ENCODE measurements at regions not wholly inside any gene's neighbourhood (a gene's known extent, or its start where the extent isn't known, plus 50 kb on each side); places are given as distances from the start of the nearest gene placed in this dataset.
"Not testable (repeated sequence)": the region's sequence is repeated elsewhere in the genome, so short reads cannot be mapped to it uniquely, and the experiment has no call there.

DNA sequence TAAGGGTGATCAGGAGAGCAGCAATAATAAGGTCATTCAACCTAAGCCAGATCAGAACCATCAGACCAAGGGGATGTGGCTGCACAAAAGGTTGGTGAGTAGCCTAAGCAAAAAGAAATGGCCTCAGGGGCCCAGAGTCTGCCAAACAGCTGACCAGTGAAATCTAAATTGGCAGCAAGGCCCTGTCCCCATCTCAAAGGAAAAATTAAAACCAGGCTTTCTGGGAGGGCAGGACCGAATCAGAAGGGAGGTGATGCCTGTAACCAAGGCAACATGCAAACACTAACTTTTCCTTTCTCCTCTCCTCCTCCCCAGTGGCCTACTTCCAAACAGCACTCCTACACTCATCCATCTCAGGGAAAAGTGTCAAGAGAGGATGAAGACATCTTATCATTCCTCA is 256.4 kb downstream of the NUAK1 start:
- Mint-ChIP-seq H3K27ac (no peak overlapping the region), H3K4me1 (no peaks in the 10 kb centered on the region), H3K9me3 (no peaks in the 10 kb centered on the region), H3K4me3 (no peak overlapping the region), H3K36me3 (ENCODE audit: low read depth) (no peaks in the 10 kb centered on the region), H3K27me3 (no peaks in the 10 kb centered on the region)
- no peak for DNase-seq
- POLR2A ChIA-PET, result no interaction called here
- CTCF ChIA-PET, result no interaction called here

DNA sequence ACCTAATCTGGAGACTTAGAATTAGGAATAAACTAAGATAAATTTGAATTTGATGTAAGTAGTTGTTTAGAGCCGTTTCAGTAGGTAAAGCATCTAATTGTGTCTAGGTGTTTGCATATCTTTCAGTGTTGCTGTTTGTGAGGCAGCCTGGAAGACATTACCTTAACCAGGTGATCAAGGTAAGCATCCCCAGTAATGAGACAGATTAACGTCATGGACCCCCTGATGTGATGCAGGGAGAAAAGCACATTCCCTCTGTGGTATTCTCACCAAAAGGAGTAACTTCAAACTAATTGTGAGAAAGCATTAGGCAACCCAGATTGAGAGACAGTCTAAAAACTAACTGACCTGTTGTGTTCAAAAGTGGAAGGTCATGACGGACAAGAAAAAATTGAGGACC is 251.6 kb downstream of the NUAK1 start:
- CTCF ChIA-PET, result no interaction called here
- H3K36me3 Mint-ChIP-seq (ENCODE audit: low read depth), result no peaks in the 10 kb centered on the region
- POLR2A ChIA-PET, result no interaction called here
- H3K4me1 Mint-ChIP-seq, result no peaks in the 10 kb centered on the region
- no peaks in the 10 kb centered on the region for H3K9me3 Mint-ChIP-seq
- H3K4me3 Mint-ChIP-seq, result no peak overlapping the region
- H3K27me3 Mint-ChIP-seq, result no peaks in the 10 kb centered on the region
- no peak overlapping the region for H3K27ac Mint-ChIP-seq
- DNase-seq, result no peak

DNA sequence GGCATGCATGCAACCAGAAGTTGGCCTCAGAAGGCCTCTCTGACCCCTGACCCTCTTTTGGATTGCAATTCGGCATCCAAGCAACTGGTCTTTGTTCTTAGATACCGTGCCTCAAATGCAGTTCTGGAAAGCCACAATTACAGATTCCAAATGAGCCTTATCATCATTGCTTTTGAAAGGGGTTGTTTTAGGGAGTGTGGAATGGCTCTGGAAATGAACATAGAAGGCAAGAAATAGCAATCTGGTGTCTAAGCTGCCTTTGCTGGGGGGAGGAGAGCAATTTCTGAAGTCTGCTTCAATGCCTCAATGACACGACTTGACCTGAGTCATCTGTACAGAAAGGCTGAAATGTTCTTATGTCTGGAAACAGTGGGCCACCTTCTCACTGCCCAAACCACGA is 250.1 kb downstream of the NUAK1 start:
- POLR2A ChIA-PET, result no interaction called here
- H3K9me3 Mint-ChIP-seq, result no peaks in the 10 kb centered on the region

DNA sequence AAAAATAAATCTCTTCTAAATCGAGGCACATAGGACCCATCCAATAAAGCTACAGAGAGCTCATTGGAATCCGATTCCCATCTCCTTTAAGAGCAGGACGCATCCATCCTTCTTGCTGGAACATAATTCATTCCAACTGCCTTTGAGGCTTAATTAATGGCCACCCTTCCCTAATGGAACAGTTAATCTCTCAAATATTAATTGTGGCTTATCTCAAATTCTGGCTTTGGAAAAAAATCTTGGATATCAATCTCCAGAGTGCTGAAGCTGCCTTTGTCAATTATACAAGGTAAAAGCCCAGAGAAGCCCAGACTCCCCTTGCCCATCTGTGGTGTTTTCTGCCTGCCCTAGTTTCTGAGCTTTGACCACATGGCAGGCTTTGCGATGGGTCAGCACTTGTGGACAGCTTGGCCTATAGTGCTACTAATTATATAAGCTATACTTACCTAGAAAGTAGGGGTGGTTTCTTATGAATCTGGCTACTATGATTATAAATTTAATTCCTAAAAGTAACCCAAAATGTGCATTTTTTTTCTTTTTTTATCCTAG is 246.3 kb downstream of the NUAK1 start:
- no peak overlapping the region for H3K4me3 Mint-ChIP-seq
- no peaks in the 10 kb centered on the region for H3K36me3 Mint-ChIP-seq (ENCODE audit: low read depth)
- no peak overlapping the region for H3K27ac Mint-ChIP-seq
- CTCF ChIA-PET, result no interaction called here
- no peaks in the 10 kb centered on the region for H3K4me1 Mint-ChIP-seq
- H3K27me3 Mint-ChIP-seq, result no peaks in the 10 kb centered on the region
- no peak for DNase-seq
- H3K9me3 Mint-ChIP-seq, result no peaks in the 10 kb centered on the region
- POLR2A ChIA-PET, result no interaction called here

More for the DNA sequence above, 250.1 kb downstream of the NUAK1 start:
- CTCF ChIA-PET, result no interaction called here
- Mint-ChIP-seq H3K4me1 (no peaks in the 10 kb centered on the region), H3K27ac (no peak overlapping the region), H3K36me3 (ENCODE audit: low read depth) (no peaks in the 10 kb centered on the region), H3K4me3 (no peak overlapping the region), H3K27me3 (no peaks in the 10 kb centered on the region)
- DNase-seq, result no peak

DNA sequence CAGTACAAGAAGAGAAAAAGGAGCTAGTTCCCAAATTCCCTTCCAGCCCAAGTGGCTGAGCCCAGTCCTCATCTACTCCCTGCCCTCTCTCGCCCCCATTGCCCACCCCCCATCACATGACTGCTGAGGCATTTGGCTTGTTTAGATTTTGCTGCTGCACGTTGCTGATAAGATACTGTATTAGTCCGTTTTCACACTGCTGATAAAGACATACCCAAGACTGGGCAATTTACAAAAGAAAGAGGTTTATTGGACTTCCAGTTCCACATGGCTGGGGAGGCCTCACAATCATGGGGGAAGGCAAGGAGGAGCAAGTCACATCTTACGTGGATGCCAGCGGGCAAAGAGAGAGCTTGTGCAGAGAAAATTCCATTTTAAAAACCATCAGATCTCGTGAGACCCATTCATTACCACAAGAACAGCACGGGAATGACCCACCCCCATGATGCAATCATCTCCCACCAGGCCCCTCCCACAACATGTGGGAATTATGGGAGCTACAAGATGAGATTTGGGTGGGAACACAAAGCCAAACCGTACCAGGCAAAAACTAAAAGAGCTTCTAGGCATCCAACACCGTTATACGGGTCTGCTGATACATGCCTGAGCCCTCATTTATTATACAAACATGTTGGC is 243.4 kb downstream of the NUAK1 start:
- H3K9me3 Mint-ChIP-seq; H3K27ac Mint-ChIP-seq; H3K4me1 Mint-ChIP-seq; H3K4me3 Mint-ChIP-seq; POLR2A ChIA-PET; DNase-seq; H3K27me3 Mint-ChIP-seq; CTCF ChIA-PET; H3K36me3 Mint-ChIP-seq (ENCODE audit: low read depth): not testable (repeated sequence)

DNA sequence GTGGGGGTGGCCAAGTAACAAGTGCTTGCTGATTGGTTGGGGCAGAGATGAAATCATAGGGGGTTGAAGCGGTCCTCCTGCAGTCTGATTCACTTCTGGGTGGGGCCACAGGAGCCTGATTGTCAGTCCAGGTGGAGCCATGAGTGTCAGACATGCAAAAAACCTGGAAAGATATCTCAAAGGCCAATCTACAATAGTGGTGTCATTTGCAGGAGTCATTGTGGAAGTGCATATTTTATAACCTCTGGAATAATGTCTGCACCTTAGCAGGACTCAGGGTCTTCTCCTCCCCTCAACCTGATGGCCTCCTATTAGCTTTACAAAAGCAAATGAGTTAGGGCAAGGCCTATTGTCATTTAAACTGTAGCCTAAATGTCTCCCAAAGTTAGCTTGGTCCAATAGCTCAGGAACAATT is 241.4 kb downstream of the NUAK1 start:
- Mint-ChIP-seq H3K27ac (no peak overlapping the region), H3K27me3 (no peaks in the 10 kb centered on the region), H3K4me1 (no peaks in the 10 kb centered on the region), H3K36me3 (ENCODE audit: low read depth) (no peaks in the 10 kb centered on the region), H3K9me3 (no peaks in the 10 kb centered on the region), H3K4me3 (no peak overlapping the region)
- POLR2A ChIA-PET, result no interaction called here
- CTCF ChIA-PET, result no interaction called here
- no peak for DNase-seq

DNA sequence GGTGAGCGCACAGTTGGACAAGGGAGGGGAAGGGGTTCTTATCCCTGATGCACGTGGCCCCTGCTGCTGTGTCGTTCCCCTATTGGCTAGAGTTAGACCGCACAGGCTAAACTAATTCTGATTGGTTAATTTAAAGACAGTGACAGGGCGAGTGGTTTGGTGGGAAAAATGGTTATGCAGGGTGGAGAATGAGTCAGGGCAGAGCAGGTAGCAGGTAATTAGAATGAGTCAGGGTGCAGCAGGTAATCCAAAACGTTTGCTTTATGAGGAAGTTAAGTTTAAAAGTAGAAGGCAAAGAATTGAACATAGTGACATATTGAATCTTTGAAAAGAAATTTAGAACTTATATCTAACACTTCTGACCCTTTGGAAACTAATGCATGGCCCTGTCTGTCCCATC is 240.5 kb downstream of the NUAK1 start:
- CTCF ChIA-PET; H3K9me3 Mint-ChIP-seq; DNase-seq; H3K4me1 Mint-ChIP-seq; H3K36me3 Mint-ChIP-seq (ENCODE audit: low read depth); H3K27me3 Mint-ChIP-seq; POLR2A ChIA-PET; H3K4me3 Mint-ChIP-seq; H3K27ac Mint-ChIP-seq: not testable (repeated sequence)

DNA sequence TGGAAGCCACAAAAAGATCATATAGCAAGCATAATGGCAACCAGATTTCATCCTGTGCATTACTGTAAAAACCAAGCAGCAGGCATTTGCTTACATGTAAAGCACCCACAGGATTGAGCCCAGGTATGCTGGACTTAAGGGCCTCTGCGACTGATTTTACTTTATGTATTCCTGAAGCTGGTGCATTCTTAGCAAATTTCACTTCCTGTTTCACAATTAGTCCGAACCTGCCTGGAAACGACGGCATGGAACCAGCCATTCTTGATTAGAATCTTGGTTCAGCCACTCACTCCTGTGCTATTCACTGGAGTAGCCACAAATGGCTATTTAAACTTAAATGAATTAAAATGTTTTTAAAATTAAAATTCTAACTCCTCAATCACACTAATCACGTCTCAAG is 239.2 kb downstream of the NUAK1 start:
- ChIA-PET CTCF (no interaction called here), POLR2A (no interaction called here)
- Mint-ChIP-seq H3K27me3 (no peaks in the 10 kb centered on the region), H3K27ac (no peak overlapping the region), H3K9me3 (no peaks in the 10 kb centered on the region), H3K4me3 (no peak overlapping the region), H3K36me3 (ENCODE audit: low read depth) (no peaks in the 10 kb centered on the region), H3K4me1 (no peaks in the 10 kb centered on the region)
- no peak for DNase-seq

DNA sequence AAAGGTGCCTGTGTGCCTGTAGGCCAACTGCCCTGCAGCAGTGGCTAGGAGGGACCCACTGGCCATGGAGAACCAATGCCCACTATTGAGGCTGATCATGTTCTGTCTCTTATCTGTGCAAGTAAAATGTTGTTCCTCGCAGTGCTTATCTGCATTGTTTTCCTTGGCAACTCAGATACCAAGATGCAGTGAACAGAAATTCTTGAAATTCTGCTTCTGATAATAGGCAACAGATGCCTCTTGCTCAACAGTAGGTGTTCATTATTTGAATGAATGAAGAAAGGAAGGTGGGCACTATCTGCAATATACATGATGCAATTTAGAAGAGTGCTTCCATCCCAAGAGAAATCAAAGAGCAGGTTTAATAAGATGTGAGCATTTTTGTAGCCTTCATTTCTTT is 232.2 kb downstream of the NUAK1 start:
- no peaks in the 10 kb centered on the region for H3K36me3 Mint-ChIP-seq (ENCODE audit: low read depth)
- H3K9me3 Mint-ChIP-seq, result no peaks in the 10 kb centered on the region
- no peak for DNase-seq
- no peak overlapping the region for H3K4me3 Mint-ChIP-seq
- H3K4me1 Mint-ChIP-seq, result no peaks in the 10 kb centered on the region
- CTCF ChIA-PET, result no interaction called here
- H3K27ac Mint-ChIP-seq, result no peak overlapping the region
- POLR2A ChIA-PET, result no interaction called here
- no peaks in the 10 kb centered on the region for H3K27me3 Mint-ChIP-seq

DNA sequence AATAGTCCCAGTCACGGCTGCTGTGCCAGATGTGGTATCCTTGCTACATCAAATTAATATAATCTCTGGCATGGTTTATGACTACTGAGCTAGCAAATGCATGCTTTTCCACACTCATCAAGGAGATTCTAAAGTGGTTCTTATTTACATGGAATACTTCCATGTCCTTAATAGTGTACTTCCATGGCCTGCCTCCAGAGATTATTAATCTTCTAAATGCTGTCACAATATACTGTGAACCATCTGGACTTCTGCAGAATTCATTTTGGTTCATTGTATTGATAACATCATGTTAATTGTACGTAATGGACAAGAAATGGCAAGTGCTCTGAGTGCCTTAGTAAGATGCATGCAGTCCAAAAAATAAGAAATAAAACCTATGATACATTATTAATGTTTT is 230.8 kb downstream of the NUAK1 start:
- Mint-ChIP-seq H3K27me3 (no peaks in the 10 kb centered on the region), H3K4me1 (no peaks in the 10 kb centered on the region)

DNA sequence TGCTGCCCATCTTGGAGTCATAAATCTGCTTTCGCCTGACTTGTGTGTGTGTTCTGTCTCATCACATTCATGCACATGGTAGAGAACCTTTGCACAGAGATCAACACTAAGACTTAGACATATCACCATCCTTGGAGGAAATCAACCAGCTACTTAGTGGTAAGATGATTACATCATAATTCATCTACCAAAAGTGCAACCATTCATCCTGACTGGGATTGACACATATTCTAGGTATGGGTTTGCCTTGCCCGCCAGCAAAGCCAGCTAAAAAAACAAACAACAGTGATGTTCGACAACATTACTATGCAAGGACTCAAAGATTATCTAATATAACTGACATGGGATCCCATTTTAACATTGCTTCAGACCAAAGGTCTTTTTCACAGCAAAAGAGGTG is 228.7 kb downstream of the NUAK1 start:
- POLR2A ChIA-PET, result no interaction called here
- CTCF ChIA-PET, result no interaction called here
- no peak for DNase-seq
- Mint-ChIP-seq H3K27me3 (no peaks in the 10 kb centered on the region), H3K27ac (no peak overlapping the region), H3K9me3 (peaks cover under 1% of the 10 kb centered on the region), H3K4me3 (no peak overlapping the region), H3K36me3 (ENCODE audit: low read depth) (no peaks in the 10 kb centered on the region), H3K4me1 (no peaks in the 10 kb centered on the region)

More for the DNA sequence above, 230.8 kb downstream of the NUAK1 start:
- POLR2A ChIA-PET, result no interaction called here
- H3K36me3 Mint-ChIP-seq (ENCODE audit: low read depth), result no peaks in the 10 kb centered on the region
- DNase-seq, result no peak
- H3K4me3 Mint-ChIP-seq, result no peak overlapping the region
- CTCF ChIA-PET, result no interaction called here
- H3K9me3 Mint-ChIP-seq, result no peaks in the 10 kb centered on the region
- no peak overlapping the region for H3K27ac Mint-ChIP-seq

DNA sequence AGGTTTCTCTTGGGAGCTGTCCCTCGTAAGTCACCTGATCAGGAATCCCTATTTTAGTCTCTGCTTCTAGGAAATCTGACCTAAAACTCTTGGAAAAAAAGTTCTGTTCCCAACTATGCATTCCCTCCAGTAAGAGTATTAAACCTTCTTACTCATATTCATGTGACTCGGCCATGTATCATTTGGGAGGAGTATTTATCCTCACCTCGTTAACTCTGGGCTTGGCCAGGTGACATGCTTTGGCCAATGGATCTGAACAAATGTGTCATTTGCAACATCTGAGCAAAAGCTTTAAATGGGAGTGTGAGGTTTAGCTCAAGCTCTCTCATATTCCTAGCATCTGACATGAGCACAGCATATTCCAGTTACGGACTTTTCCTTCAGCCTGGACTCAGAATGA is 226.8 kb downstream of the NUAK1 start:
- no peaks in the 10 kb centered on the region for H3K27me3 Mint-ChIP-seq
- H3K36me3 Mint-ChIP-seq (ENCODE audit: low read depth), result no peaks in the 10 kb centered on the region
- no peak for DNase-seq
- ChIA-PET POLR2A (no interaction called here), CTCF (interaction anchor here (1.3 kb wide), 1 partner anchor 224 kb away, joined by 3 read pairs; no protein-coding TSS in a partner anchor)
- peaks cover 2% of the 10 kb centered on the region for H3K9me3 Mint-ChIP-seq
- H3K27ac Mint-ChIP-seq, result no peak overlapping the region
- no peaks in the 10 kb centered on the region for H3K4me1 Mint-ChIP-seq
- no peak overlapping the region for H3K4me3 Mint-ChIP-seq

DNA sequence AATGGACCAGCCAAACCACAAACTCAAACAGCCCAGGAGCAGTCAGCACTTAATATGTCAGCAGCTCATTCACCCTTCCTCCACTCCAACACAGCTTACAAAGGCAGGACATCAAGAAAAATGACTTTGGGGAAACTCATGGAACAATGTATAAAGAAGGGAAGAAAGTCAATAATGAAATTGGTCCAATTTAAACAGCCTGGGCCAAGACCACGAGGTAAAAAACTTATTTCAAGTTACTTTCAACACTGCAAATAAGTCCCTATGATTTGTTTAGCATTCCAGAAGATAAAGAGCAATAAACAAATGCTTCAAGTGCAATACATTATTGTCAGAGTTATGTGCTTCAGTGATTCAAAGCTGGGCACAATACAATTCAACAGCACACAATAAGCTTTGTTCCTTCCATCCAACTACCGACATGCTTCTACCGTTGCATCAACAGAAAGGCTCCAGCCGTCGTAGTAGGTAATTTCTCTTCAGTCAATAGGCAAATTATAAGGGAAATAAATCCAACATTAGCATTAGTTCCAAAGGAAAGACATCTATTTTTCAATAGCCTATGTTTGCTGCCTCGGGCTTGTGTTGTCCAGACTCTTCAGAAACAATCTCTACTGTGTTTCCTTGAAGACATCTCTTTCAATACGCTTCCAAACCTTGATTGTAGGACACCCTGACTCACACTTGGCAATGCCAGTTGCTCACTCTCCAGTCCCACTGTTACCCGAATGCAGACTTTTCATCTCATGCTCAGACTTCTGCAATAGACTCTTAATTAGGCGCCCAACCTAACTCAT is 225.7 kb downstream of the NUAK1 start:
- no peaks in the 10 kb centered on the region for H3K36me3 Mint-ChIP-seq (ENCODE audit: low read depth)
- POLR2A ChIA-PET, result no interaction called here
- H3K4me3 Mint-ChIP-seq, result no peak overlapping the region
- H3K4me1 Mint-ChIP-seq, result no peaks in the 10 kb centered on the region
- CTCF ChIA-PET, result no interaction called here
- DNase-seq, result no peak
- no peak overlapping the region for H3K27ac Mint-ChIP-seq
- H3K9me3 Mint-ChIP-seq, result peaks cover 2% of the 10 kb centered on the region
- H3K27me3 Mint-ChIP-seq, result no peaks in the 10 kb centered on the region
